AG10803 (cell line): ENCODE measurements at regions not wholly inside any gene's neighbourhood (a gene's known extent, or its start where the extent isn't known, plus 50 kb on each side); places are given as distances from the start of the nearest gene placed in this dataset.
A peak's percentile ranks its signal among the peaks of the same experiment; 100 is the strongest.
"Not testable (repeated sequence)": the region's sequence is repeated elsewhere in the genome, so short reads cannot be mapped to it uniquely, and the experiment has no call there.

ENCODE experiments used
- DNase-seq: peaks from one replicate; pipeline ENCODE4 v3.0.0; 2010; ENCODE audit warnings: low read depth
- H3K4me3 ChIP-seq: 2 replicates; pipeline ENCODE4 v1.5.1; 2011; ENCODE audit warnings: mild to moderate bottlenecking, low read length, control low read depth
- CTCF ChIP-seq: conservative IDR thresholded peaks from 2 replicates; pipeline ENCODE4 v1.5.1; 2011; ENCODE audit warnings: mild to moderate bottlenecking, low read length, control low read depth, inconsistent platforms

- no peak for DNase-seq
- no peak overlapping the region for H3K4me3 ChIP-seq
- TF ChIP-seq CTCF: no peak
These were observed 138.5 kb downstream of the CCER1 start for GRCh38 chr12:90816353-90817089.

- TF ChIP-seq CTCF: no peak
- DNase-seq: no peak
- no peak overlapping the region for H3K4me3 ChIP-seq
These were observed 145.0 kb downstream of the CCER1 start for GRCh38 chr12:90809940-90810339.

- DNase-seq: no peak
- TF ChIP-seq CTCF: no peak
- no peak overlapping the region for H3K4me3 ChIP-seq
These were observed 146.4 kb downstream of the CCER1 start for GRCh38 chr12:90808568-90808967.

- DNase-seq: no peak
- H3K4me3 ChIP-seq: no peak overlapping the region
- no peak for TF ChIP-seq CTCF
These were observed 152.2 kb downstream of the CCER1 start for GRCh38 chr12:90802727-90803126.

- H3K4me3 ChIP-seq: no peak overlapping the region
- no peak for TF ChIP-seq CTCF
- peak; percentile 38 for DNase-seq
These were observed 153.2 kb downstream of the CCER1 start for GRCh38 chr12:90801776-90802175.

GRCh38 chr12:90794212-90794611 lies 160.8 kb downstream of the CCER1 start:
- peak; percentile 8 for DNase-seq
- no peak overlapping the region for H3K4me3 ChIP-seq
- TF ChIP-seq CTCF: no peak

GRCh38 chr12:90792718-90793117 lies 162.3 kb downstream of the CCER1 start:
- H3K4me3 ChIP-seq, DNase-seq: not testable (repeated sequence)
